Spleen (tissue), 7 donors: ENCODE measurements at regions not wholly inside any gene's neighbourhood (a gene's known extent, or its start where the extent isn't known, plus 50 kb on each side); places are given as distances from the start of the nearest gene placed in this dataset.

Experiments
- CTCF ChIP-seq, 11 experiments: fragments of 200-600 bp in 7 of 11; fragments of 450-650 bp in 4 of 11; sonication (generic) in 4 of 11; IDR thresholded peaks in 8 of 11; conservative IDR thresholded peaks in 3 of 11; 1 replicate in 7 of 11; 2 replicates in 4 of 11; pipeline versions ENCODE4 v1.4.0 to v1.8.0; 2016 to 2021; ENCODE audit warnings: antibody characterized with exemption in 11 of 11, inconsistent platforms in 4 of 11, mild to moderate bottlenecking in 1 of 11
- POLR2A ChIP-seq, 3 donors: fragments of 450-650 bp; IDR thresholded peaks; one replicate each; pipeline ENCODE4 v1.5.1; 2017; ENCODE audit warnings: antibody characterized with exemption in 3 of 3, mild to moderate bottlenecking in 1 of 3
- donor health status: DM: no; HTN: no; CAD: no; lungs with moderate emphysema.
- donor health status: DM: no; HTN: no; CAD: no.
- donor health status: DM: no; HTN: no; CAD: no.

- TF ChIP-seq CTCF (IDR thresholded peaks at IDR 0.05 in 8 of 11, conservative IDR thresholded peaks at IDR 0.05 in 3 of 11) (no peak), POLR2A (IDR thresholded peaks at IDR 0.05) (no peak)
These were observed 105.1 kb downstream of the NUP35 start for GRCh38 chr2:183229386-183229785.
